Heart left ventricle (tissue), 13 donors: ENCODE measurements at regions not wholly inside any gene's neighbourhood (a gene's known extent, or its start where the extent isn't known, plus 50 kb on each side); places are given as distances from the start of the nearest gene placed in this dataset.

Experiments
- CTCF ChIP-seq, 12 donors: fragments of 200-600 bp; sonication (generic) in 4 of 12; IDR thresholded peaks; one replicate each; pipeline versions ENCODE4 v1.5.0 to v1.8.0; 2018 to 2022; ENCODE audit warnings: antibody characterized with exemption in 12 of 12, mild to moderate bottlenecking in 5 of 12
- POLR2A ChIP-seq, 2 donors: fragments of 450-650 bp; IDR thresholded peaks; one replicate each; pipeline ENCODE4 v1.6.1; 2017; ENCODE audit warnings: antibody characterized with exemption in 2 of 2, mild to moderate bottlenecking in 2 of 2, moderate library complexity in 2 of 2
- donor health status: ischemic (EF 13 %, LVEDD 7.1; RV severe dilation, severe dysfunction).
- donor health status: DM: no; HTN: yes; CAD: no.
- donor health status: DM: no; HTN: no; CAD: no.
- donor health status: ischemic (EF 25% LVEDD 6.9; RV normal size, moderate dysfunction).
- donor health status: ischemic (EF 25% LVEDD 5.7; RV mildly dilated, moderate dysfunction).
- donor health status: ischemic (EF 35%, LVEDD 5.7; RV mildly dilated, moderate dysfunction).
- donor health status: nonischemic (EF 11% LVEDD 7.7; RV severe dilation, severe dysfunction).
- donor health status: DM: yes; HTN: yes; CAD: no.
- donor health status: PGD.
- donor health status: ischemic (EF 29% LVEDD 5.4; RV normal size, mild dysfunction).
- donor health status: nonischemic (EF 23%, LVEDD 6.1; RV moderate dilation, normal function).

GRCh38 chrX:76520273-76521054 lies 93.0 kb downstream of the MAGEE1 start:
- TF ChIP-seq CTCF (IDR thresholded peaks at IDR 0.05) (no peak), POLR2A (IDR thresholded peaks at IDR 0.05) (no peak)
